AG09309 (cell line): ENCODE measurements at regions not wholly inside any gene's neighbourhood (a gene's known extent, or its start where the extent isn't known, plus 50 kb on each side); places are given as distances from the start of the nearest gene placed in this dataset.

Source experiments
- DNase-seq: peaks from one replicate; pipeline ENCODE4 v3.0.0-alpha.2; 2010; ENCODE audit warnings: low read depth
- H3K4me3 ChIP-seq: 2 replicates; pipeline ENCODE4 v1.5.1; 2011; ENCODE audit warnings: mild to moderate bottlenecking, low read depth, low read length, moderate library complexity; ENCODE audit not compliant: control insufficient read depth
- TF ChIP-seq, protein P1 (sequence below): IDR thresholded peaks from 2 replicates; pipeline ENCODE4 v1.5.1; 2011; ENCODE audit warnings: mild to moderate bottlenecking, low read depth, low read length, inconsistent platforms; ENCODE audit not compliant: insufficient read depth, control insufficient read depth; ENCODE audit errors: missing control alignments

DNA sequence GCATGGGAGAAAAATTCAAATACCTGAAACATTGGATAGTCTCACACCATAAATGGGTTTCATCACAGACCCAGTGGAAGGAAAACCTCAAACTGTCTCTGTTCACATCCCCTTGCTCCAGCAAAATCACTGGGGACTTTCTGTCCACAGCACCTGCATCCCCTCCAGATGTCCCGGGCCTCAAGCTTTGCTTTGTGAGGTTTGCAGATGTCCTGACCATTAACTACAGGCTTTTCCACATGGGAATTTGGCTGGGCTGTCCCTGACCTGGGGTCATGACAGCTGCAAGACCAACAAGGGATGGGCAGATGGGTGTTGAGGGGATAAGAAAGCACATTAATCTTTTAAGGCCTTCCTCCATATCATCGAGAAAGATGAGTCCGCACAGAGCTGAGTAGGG, 427.9 kb downstream of the TXNL1 start:
- TF ChIP-seq, protein P1, sequence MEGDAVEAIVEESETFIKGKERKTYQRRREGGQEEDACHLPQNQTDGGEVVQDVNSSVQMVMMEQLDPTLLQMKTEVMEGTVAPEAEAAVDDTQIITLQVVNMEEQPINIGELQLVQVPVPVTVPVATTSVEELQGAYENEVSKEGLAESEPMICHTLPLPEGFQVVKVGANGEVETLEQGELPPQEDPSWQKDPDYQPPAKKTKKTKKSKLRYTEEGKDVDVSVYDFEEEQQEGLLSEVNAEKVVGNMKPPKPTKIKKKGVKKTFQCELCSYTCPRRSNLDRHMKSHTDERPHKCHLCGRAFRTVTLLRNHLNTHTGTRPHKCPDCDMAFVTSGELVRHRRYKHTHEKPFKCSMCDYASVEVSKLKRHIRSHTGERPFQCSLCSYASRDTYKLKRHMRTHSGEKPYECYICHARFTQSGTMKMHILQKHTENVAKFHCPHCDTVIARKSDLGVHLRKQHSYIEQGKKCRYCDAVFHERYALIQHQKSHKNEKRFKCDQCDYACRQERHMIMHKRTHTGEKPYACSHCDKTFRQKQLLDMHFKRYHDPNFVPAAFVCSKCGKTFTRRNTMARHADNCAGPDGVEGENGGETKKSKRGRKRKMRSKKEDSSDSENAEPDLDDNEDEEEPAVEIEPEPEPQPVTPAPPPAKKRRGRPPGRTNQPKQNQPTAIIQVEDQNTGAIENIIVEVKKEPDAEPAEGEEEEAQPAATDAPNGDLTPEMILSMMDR = no peak
- DNase-seq = no peak
- H3K4me3 ChIP-seq = no peak overlapping the region

DNA sequence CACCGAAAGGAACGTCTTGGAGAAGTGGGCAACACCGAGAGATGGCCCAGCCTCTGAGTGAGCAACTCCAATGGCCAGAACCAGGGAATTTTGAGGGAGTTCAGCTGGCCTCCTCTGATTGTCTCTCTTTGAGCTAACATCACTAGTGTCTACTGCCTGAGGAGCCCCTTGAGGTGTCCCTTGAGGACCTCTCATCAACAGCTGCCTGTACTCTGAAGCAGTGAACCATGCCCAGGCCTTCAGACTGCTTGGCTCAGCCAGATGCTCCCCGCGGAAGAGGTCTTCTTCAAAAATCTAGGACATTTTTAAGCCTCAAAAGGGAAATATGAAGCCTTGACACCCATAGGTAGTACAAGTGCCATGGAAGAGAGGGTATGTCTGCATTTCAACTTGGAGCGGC, 430.4 kb downstream of the TXNL1 start:
- H3K4me3 ChIP-seq = no peak overlapping the region
- no peak for DNase-seq
- TF ChIP-seq, protein P1 = no peak

DNA sequence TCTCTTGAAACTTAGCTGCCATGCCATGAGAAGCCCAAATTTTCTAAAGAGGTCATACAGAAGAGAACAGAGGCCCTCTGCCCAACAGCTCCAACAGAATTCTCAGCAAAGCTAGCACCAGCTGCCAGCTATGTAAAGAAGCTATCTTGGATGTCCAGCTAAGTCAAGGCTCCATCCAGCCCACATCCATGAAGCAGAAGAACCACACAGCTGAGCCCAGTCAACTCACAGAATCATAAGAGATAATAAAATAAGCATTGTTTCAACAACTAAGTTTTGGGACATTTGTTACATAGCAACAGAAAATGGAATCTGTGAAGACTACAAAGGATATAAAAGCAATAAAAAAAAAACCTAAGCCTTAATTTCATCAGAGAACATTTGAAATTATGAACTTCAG, 434.3 kb downstream of the TXNL1 start:
- TF ChIP-seq, protein P1 = no peak

DNA sequence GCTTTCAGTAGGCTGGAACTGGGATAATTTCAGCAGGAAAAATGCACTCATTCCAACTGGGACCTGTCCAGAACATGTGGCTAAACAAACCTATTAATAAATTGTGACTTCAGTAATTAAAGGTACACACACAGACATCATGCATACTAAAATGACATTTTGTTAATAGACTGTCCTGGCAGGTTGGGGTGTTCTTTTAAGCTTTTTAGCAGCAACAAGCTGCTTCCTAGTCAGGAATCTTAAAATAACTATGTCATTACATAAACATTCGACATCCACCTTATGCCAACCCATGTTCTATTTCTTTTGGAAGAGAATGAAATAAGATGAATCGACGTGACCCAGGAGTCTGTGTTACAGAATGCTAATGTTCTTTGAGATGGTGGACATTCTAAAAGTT, 435.7 kb downstream of the TXNL1 start:
- H3K4me3 ChIP-seq = no peak overlapping the region
- DNase-seq = no peak
- TF ChIP-seq, protein P1 = no peak

More for the DNA sequence above, 434.3 kb downstream of the TXNL1 start:
- H3K4me3 ChIP-seq = no peak overlapping the region
- DNase-seq = no peak

DNA sequence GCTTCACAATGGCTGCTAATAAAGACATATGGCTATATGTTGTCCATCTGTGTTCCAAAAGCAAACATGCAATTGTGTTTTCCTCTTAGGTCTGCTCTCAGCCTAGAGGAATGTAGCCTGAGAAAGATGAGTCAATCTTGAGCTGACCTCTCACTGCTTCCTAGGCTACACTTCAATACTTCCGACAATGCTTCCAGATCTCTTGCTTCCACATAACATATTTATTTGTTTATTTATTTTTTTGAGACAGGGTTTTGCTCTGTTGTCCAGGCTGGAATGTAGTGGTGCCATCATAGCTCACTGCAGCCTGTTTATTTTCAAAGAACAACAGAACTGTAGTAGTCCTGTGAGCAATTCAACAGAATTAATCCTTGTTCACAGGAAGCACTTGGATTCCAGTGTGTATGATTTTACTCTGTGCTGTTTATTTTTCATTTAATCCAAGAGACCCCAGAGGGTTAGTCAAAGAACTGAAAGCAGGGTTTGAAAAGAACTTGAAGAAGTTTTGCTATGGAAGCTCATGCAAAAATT, 437.9 kb downstream of the TXNL1 start:
- DNase-seq = no peak
- H3K4me3 ChIP-seq = no peak overlapping the region
- TF ChIP-seq, protein P1 = no peak

DNA sequence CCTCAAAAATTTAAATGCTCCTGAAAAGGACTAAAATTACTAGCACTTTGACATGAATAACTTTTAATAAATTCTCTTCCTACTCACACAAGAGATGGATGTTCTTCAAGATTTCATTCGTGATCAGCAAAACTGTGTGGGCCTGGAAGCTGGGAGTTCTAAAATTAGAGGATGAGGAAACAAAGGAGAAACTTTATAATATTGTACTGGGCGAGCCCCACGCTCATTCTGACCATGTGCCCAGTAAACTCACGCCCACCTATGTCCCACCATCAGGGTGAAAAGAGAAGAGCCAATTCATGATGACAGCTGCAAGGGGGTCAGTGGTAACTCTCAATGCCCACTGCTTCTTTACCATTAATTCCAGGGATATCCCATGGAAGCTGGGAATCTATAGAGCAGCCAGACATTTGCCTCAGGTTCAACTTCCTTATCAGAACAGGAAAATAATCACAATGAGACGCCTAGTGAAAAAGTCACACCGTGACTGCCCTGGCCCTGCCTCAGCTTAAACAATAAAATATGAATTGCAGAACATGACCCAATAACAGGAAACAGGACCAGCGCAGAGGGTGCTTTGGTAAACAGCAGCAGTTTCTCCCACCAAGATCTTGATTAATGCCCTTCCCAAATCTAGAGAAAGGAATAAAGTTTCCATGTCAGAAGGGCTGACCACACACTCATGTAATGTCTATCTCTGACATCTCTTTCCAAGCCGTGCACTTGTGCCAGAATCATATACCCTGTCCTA, 438.6 kb downstream of the TXNL1 start:
- TF ChIP-seq, protein P1 = no peak

More for the DNA sequence above, 438.6 kb downstream of the TXNL1 start:
- DNase-seq = no peak
- no peak overlapping the region for H3K4me3 ChIP-seq
